HG03196 (cell line): ENCODE measurements at regions not wholly inside any gene's neighbourhood (a gene's known extent, or its start where the extent isn't known, plus 50 kb on each side); places are given as distances from the start of the nearest gene placed in this dataset.
"Not testable (repeated sequence)": the region's sequence is repeated elsewhere in the genome, so short reads cannot be mapped to it uniquely, and the experiment has no call there.

ENCODE experiments used
- ATAC-seq: cut with Tn5 transposase; IDR thresholded peaks from one replicate; pipeline ENCODE4 v1.9.1; 2021; ENCODE audit not compliant: unreplicated experiment

- ATAC-seq = not testable (repeated sequence)
Observed at GRCh38 chr4:174400603-174401302, 117.0 kb downstream of the CEP44 start.

GRCh38 chr4:174398728-174399127 is 115.0 kb downstream of the CEP44 start:
- no peak for ATAC-seq

- ATAC-seq = no peak
Observed at GRCh38 chr4:174397366-174398155, 113.8 kb downstream of the CEP44 start.

GRCh38 chr4:174396599-174397110 is 112.9 kb downstream of the CEP44 start:
- no peak for ATAC-seq

- ATAC-seq = no peak
Observed at GRCh38 chr4:174394915-174395314, 111.2 kb downstream of the CEP44 start.

- ATAC-seq = no peak
Observed at GRCh38 chr4:174389439-174389838, 105.7 kb downstream of the CEP44 start.

GRCh38 chr4:174388461-174389145 is 104.9 kb downstream of the CEP44 start:
- no peak for ATAC-seq

- no peak for ATAC-seq
Observed at GRCh38 chr4:174387721-174388120, 104.0 kb downstream of the CEP44 start.

- ATAC-seq = no peak
Observed at GRCh38 chr4:174387143-174387542, 103.4 kb downstream of the CEP44 start.

- ATAC-seq = no peak
Observed at GRCh38 chr4:174383783-174384182, 100.1 kb downstream of the CEP44 start.

- not testable (repeated sequence) for ATAC-seq
Observed at GRCh38 chr4:174382938-174383605, 99.4 kb downstream of the CEP44 start.
